NCI-H2196 (cell line): ENCODE measurements at regions not wholly inside any gene's neighbourhood (a gene's known extent, or its start where the extent isn't known, plus 50 kb on each side); places are given as distances from the start of the nearest gene placed in this dataset.

Source experiments
- DNase-seq: peaks from one replicate; lab custom pipeline; 2025; ENCODE audit not compliant: unreplicated experiment; lab: John Stamatoyannopoulos, UW

- DNase-seq: no peak
These were observed 405.7 kb upstream of the SALL1 start for GRCh38 chr16:51556694-51557340.

DNA sequence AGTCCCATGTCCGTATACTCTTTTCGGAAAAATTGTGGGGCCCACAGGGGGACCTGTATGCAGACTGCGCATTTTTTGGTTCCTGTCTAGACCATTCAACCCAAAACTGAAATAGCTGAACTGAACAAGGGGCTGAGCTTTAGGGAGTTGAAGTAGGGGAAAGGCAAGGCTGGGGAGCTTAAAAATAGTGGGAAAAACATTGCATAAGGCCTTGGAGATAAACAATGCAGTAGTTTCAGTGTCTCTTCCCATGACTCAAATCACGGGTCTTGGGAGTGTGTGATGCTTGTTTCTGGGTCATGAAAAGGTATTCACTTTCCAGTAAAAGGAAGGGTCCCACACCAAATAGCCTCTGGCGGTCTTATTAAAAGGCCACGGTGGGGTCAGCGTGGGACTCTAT, 402.8 kb upstream of the SALL1 start:
- no peak for DNase-seq

- DNase-seq: no peak
These were observed 402.2 kb upstream of the SALL1 start for GRCh38 chr16:51553314-51553713.

DNA sequence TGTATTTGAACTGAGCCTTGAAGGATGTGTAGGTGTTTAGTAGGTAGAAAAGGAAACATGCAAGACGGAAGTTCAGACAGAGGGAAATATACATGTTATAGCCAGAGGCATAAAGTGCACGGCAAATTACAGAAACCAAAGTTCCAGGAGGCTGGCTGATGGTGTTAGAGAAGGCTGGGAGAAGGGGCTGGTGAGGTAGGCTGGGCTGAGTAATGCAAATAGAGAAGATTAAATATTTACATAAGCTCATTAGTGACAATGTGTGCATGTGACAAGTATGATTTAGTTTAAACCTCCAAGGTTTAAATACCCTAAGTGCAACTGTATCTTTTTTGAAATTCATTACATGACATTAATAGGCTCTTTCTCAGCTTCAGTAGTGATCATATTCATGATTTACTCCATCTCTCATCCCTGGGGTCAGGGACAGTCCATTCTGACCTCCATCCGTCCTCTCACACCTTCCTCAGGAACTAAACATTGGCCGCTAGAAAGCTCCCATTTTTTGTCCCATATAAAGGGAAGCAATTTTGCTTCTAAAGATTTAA, 399.8 kb upstream of the SALL1 start:
- DNase-seq: no peak

- DNase-seq: no peak
These were observed 398.8 kb upstream of the SALL1 start for GRCh38 chr16:51549836-51550235.

DNA sequence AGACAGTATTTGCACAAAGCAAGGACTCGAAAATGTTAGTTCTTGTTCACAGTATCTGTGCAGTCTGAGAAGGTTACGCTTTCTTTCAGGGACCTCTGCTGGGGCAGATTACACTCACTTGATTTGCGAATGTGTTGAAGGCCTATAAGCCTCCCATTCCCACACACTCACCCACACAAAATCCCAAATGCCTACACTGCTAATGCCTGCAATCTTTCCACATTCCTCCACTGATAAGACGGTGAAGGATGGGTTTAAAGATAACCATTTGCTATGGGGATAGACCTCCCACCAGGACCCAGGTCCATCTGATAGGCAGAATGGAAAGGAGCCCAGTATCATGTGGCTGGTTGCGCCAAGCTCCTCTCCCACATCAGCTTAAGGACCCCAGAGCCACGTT, 394.9 kb upstream of the SALL1 start:
- DNase-seq: no peak

DNA sequence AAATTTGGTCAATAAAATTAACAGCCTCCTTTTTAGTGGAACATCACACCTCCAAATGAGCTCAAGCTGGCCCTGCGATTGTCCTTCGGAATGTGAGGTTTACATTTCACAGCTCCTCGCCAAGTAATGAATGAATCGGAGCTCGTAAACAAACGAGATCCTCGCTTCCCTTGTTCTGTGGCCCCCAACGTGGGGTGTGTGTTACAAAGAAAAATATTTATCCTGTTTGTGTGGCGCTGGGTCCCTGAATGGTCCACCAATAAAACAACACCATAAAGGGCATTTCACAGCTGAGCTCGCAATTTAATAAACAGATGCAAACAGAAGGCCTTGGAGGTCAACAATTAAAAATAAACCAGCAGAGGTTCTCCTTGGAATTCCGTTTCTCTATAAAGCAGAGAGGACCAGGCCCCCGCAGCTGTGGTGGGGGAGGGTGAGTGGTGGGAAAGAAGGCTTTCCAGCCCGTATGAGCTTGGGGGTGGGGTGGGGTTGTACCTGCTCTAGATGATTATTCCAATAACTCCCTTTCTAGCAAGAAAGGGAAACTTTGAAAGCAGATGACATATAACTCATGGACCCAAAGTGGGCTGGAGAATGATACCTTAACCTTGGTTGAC, 393.9 kb upstream of the SALL1 start:
- DNase-seq: no peak

DNA sequence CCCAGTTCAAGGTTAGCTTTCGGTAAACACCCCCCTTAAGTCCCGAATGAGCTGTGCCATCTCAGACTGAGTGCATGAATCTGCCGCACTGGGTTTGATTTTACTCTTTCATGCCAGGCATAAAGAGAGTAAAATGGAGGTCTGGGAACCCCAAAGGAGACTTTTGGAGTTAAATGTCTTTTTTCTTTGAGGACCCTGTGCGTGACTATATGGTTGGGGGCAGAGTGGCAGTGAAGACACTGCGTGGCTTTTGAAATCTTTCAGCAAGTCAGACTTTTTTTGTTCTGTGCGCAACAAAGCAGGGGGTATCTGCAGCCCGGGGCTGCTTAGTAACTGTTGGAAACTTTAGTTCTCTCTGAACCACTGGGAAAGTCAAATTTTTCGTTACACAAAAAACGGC, 392.9 kb upstream of the SALL1 start:
- DNase-seq: no peak

GRCh38 chr16:51542981-51543815, 392.1 kb upstream of the SALL1 start:
- no peak for DNase-seq

DNA sequence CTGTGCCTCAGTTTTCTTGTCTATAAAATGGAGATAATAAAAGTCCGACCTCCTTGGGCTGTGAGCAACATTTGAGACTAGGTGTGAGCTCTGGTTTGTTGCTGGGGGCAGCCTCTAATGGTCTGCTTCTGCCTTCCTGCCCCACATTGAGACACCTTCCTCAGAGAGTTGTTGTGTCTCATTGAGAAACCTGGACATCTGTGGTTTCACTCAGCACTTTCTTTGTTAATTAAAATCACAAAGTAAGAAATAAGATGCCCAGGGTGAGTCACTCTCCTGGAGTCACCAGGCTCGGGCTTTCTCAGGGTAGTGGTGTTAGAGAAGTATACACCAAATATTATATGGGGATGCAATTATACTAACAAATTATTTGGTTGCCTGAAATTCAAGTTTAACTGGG, 389.2 kb upstream of the SALL1 start:
- no peak for DNase-seq

DNA sequence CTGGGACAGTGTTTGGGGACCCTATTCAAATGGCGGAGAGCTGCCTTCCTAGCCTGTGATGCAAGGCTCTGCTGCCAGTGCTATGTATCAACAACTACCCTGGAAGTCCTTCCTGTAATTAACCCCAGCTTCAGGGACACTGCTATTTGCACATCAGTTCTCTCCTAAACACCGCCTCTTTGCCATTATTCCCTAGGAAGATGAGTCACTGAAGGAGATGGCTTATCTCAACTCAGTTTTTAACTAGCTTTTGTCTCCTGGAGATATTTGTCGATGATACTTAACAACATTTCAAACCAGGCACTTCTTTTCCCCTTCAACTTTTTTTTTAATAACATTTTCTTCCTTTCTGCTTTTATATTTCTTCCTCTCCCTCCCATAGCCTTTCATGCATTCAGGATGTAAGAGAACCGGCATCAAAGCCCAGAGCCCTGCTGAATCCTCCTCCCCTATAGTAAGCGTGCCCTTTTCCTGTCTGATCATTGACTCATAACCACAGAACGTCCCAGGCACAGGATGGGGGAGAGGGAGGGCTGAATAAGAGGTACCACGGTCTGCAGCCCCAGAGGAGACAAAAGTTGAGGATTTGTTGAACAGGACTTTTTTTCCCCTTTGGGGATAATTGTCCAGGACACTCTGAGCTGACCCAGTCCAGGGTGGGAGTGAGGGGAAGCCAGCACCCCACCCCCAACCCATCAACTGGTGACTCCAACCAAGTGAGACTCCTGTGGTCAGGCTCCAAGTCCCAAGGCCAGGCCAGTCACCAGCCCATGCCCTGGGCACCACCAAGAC, 387.8 kb upstream of the SALL1 start:
- DNase-seq: no peak

- DNase-seq: no peak
These were observed 384.5 kb upstream of the SALL1 start for GRCh38 chr16:51535591-51535990.

- DNase-seq: no peak
These were observed 381.5 kb upstream of the SALL1 start for GRCh38 chr16:51532551-51532950.

- no peak for DNase-seq
These were observed 380.2 kb upstream of the SALL1 start for GRCh38 chr16:51531271-51531670.

GRCh38 chr16:51527349-51527748, 376.3 kb upstream of the SALL1 start:
- DNase-seq: no peak

GRCh38 chr16:51526621-51527020, 375.6 kb upstream of the SALL1 start:
- DNase-seq: no peak

DNA sequence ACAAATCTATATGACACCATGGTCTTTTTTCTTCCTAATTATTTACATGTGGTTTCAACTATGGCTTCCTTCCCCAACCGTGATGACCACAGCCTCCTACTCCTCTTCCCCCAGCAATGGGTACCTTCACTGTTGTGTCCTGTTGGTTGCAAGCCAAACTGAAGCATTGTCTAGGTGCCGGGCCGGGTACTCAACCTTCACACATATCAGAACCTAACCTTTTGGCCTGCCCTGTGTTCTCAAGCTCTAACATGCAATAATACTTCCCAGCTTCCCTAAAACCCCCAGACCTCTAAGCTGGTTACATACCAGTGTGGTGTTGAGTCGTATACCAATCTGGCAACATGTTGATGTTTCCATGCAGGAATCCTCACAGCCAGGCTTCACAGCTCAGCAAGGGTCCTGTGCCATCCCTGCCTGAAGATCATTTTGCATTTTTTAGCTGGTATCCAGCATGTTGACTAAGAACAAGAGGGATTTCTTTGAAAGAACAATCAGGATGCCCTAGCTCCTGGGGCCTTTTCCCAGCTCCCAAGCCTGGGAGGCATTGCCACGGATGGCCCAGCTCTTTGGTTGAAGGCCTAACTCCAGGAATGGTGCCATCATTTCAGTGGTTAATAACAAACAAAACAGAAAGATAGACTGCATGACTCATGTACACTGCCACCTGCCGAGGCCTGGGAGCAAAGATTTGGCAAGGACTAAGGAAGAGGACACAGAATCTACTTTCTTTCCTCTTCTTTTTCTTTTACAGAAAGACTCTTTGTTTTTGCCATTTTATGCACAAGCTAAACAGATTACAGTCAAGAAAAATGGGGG, 373.7 kb upstream of the SALL1 start:
- peak; percentile 45 for DNase-seq

DNA sequence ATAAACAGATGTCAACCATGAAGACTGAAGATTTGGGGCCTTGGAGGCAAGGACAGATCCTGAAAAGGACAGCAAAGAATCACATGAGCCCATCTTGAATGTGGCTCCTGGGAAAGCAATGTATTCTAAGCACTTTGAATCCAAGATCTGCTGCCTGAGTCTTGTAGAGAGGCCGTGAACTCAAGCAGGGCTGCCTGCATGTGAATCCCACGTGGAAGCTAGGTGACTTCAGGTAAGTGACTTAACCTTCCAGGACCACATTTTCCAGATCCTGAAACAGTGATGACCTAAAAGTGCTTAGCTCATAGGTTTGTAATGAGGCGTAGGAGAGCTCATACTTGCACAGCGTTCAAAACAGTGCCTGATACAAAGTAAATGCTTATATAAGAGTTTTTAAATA, 373.0 kb upstream of the SALL1 start:
- DNase-seq: no peak

DNA sequence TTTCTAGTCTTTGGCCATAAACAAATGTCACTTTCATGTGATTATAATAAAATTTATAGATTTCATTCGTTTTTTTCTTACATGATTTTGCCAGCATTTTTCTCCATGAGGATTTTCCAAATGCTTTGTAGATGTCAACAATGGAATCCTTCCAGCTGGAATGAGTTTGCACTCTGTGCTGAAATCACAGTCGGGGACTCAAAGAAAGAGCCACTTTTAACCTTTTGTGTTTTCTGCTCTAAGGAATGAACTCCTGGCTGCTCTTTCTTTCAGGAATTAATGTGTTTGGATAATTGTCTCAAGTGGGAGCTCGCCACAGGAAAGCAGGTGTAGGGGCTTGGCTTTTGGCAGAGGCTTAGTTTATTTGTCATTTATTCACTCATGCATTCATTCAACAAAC, 372.3 kb upstream of the SALL1 start:
- no peak for DNase-seq

DNA sequence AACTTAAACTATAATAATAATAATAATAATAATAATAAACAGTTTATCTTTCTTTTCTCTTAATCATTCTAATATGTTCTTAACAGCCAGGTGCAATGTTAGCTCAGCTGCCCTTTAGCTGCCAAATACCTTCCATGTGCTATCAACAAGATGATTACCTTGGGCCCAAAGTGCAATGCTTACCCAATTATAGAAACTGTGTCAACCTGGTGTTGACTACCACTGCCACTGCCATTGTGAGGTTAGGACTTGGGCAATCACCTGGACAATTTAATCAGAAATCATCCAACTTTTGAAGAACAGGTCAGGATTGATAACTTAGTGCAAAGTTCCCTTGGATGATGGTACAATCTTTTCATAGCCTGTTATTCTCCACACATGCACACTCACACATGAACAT, 371.8 kb upstream of the SALL1 start:
- no peak for DNase-seq
